Medulla oblongata (tissue), 1 donor: ENCODE measurements at regions not wholly inside any gene's neighbourhood (a gene's known extent, or its start where the extent isn't known, plus 50 kb on each side); places are given as distances from the start of the nearest gene placed in this dataset.
A peak's percentile ranks its signal among the peaks of the same experiment; 100 is the strongest.

Experiments
- DNase-seq: peaks from one replicate; pipeline ENCODE4 v3.0.0-alpha.2; 2015; ENCODE audit errors: extremely low spot score

DNA sequence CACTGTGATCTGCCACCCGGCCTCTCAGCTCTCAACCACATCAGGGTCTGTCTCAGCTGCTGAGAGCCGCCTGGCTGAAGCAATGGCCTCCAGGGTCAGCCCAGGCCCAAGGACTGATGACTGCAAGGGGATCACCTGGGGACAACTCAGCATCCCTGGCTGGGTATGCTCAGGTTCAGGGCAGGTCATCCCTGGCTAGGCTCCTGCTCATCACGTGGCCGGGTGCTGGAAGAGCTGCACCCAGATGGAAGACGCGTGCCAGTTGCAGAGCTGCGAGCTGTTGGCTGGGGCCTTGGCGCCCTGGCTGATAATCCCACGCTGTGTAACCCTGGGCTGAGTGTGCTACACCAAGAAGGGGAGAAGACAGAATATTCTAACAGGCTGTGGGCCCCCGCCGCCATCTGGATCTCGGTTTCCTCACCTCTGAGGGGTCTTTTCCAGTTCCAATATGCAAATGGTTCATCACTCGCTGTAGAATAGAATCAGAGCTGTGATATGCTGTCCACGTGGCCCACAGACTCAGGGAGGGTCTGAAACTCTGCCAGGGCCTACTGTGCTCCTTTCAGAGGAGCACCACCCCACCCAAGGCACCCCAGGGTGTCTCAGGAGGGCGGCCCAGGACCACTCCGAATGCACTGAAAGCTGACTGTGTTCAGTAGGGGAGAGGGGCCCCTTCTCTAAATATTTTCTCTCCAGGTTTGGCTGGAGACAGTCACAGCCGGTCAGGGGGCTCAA, 338.8 kb downstream of the BCOR start:
- DNase-seq: no peak

DNA sequence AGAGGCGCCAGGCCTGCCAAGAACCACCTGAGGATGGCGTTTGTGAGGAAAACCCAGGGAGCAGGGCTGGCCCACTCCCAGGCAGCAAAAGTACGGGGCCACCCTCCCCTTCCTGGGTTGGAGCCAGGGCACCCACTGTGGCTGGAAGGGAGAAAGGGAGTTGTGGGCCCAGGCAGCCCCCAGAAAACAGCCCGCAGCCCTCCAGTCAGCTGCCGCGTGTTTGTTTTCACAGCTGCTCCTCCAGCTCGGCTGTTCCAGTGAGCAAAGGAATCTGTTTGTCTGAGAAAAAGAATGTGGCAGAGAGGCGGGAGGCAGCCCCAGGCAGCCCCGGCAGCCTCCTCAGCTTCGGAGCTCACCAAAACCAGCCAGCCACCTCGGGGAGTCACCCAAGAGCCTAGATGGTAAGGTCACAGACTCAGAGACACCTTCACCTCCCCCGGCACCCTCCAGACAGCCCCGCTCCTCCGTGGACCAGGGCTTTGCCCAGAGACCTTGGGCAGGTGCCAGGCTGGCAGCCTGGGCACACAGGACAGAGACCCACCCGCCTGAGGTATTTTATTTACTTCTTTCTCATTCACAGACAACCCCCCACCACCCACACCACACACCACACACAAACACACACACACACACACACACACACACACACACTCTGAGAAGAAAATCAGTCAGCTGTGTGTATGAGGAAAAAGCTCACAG, 338.1 kb downstream of the BCOR start:
- DNase-seq: peak; percentile 26

DNA sequence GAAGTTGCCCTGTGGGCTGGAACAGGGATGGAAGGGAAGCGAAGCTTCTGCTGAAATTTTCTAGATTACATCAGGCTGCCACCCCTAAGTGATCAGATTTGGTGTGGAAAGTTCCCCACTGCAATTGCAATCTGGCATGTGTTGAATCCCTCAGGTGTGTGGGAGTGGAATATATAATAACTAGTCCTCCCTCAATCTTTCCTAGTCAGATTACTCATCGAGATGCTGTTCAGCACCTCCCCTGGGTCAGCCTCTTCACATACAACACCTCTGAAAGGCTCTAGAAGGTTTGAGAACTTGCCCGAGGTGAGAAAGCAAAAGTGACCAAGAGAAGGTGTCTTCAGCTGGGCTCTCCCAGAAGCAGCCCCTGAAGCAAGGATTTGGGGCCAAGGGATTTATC, 336.8 kb downstream of the BCOR start:
- DNase-seq: no peak

DNA sequence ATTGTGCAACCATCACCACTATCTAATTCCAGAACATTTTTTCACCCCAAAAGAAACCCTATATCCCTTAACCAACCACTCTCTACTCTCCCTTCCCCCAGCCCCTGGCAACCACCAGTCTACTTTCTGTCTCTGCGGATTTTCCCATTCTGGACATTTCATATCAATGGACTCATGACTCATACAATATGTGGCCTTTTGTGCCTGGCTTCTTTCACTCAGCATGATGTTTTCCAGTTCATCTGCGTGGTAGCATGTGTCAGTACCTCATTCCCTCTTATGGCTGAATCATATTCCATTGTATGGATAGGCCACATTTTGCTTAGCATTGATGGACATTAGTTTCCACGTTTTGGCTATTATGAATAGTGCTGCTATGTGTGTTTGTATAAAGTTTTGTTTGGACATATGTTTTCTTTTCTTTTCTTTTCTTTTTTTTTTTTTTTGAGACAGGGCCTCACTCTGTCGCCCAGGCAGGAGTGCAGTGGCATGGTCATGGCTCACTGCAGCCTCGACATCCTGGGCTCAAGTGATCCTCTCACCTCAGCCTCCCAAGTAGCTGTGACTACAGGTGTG, 335.4 kb downstream of the BCOR start:
- no peak for DNase-seq

DNA sequence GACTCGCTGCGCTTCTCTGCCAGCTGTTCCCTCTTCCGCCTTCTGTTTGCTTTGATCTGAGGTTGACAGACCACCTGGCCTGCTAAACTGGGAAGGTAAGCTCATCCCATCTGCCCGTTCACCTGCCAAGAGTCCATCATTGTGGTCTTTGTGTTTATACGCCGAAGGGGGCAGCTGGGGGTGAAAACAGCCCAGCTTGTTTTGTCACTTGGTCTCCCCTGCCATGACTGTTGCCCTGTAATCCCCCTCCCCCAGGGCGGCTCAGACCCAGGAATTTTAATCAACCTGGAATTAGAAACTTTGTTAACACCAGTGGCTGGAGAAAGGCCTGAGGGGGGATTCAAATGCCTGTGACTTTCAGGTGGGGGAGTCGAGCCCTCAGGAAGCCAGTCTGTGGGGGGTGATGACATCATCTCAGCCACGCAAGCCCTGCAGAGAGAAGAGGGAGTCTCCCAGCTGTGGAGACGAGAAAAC, 333.3 kb downstream of the BCOR start:
- DNase-seq: no peak

DNA sequence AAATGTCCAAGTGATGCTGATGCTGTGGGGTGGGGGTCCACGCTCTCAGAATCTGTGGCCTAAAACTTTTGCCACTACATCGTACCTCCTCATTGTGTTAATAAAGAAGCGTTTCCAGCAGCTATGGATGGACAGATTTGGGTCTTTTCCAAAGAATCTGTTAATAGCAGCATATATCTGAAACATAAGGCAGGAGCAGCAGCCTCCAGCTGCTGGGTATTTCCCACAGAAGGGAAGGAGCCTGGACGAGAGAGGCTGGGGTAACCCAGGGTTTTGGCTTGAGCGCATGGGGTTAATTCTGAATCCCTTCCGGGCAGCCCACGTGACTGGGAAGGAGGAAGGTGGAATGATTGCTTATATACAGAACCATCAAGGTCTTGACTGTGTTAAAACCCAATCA, 332.4 kb downstream of the BCOR start:
- no peak for DNase-seq

DNA sequence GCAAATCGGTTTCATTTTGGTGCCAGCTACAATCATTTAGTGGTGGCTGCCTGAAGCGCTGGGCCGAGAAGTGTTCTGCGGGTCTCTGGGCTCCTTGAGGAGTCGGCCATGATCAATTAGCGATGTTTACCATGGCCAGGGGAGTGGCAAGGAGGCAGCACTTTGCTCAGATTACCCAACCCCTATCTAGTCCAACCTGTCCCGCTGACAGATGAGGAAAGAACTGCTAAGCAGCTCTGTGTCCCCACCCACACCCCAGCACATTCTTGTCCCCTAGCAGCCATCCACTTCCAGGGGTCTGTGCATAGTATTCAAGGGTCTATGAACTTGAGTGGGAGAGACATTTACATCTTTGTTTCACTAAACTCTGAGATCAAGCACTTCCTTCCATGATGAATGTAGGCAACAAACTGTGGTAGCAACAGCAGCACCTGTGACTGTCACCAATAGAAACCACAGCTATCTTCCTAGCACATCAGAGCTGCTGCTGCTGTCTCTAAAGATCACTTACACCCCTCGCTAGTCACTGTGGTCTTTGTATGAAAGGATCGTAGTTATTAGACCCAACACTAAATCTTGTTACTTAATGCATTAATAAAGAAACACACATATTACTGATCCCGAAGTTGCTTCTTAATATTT, 331.6 kb downstream of the BCOR start:
- no peak for DNase-seq

DNA sequence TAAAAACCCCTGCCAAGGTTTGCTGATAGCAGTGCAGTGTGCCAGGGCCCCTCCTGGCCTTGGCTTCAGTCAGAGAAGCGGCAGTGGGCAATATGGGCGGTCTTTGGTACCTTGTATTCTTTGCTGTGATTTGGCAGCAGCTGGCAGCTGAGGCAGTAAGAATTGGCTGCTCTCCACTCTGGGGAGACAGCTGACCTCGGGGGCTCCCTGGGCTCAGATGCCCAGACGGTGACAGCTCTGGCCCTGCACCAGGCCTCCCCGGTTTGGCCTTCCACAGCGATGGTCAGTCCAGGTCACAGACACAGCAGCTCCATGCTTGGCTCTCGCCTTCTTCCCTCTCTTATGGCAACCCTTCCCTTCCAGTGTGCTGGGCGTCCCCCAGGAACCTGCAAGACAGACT, 330.9 kb downstream of the BCOR start:
- no peak for DNase-seq

DNA sequence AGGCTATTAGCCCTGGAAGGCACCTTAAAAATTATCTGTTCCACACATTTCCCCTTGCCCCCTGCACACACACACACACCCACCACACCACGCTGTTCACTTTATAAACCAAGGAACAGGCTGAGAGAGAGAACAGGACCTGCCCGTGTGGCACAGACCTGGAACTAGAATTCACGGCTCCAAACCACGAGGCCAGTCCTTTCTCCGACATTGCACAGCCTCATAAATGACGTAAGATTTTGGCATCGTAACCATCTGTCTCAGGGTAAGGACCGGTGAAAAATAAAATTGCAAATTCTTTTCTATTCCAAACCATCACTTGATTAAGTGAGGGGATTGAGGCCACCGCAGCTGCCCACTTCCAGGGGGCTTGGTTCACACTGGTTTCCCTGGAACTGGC, 330.3 kb downstream of the BCOR start:
- DNase-seq: no peak

DNA sequence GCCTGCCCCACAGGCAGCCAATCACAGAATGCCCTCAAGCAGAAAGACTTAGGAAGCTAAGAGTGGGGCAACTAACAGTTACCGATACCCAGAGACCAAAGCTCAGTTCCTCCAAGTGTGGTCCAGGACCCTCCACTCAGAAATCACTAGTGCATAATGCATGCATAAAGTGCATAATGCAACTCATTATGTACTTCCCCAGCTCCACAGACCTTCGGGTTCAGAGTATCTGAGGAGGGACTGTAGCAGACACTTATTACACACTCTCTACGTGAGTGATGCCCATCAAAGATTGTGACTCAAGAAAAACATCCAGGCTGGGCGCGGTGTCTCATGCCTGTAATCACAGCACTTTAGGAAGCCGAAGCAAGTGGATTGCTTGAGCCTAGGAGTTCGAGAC, 328.0 kb downstream of the BCOR start:
- no peak for DNase-seq

DNA sequence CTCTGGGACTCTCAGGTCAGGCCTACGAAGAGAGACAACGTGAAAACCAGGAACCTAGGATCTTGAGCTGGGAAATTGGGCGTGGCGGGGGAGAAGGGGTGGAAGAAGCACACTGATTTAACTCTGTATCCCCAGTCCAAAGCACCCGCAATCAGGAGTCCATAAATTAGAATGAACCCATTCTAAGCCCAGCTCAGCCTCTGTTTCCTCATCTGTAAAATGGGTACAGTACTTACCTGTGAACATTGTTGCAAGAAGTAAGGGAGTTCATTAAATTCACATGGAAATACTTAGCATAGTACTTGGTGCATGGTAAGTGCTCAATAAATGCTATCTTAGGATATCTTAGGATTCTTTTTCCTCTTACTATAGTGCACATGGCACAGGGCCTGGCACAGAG, 326.7 kb downstream of the BCOR start:
- no peak for DNase-seq

DNA sequence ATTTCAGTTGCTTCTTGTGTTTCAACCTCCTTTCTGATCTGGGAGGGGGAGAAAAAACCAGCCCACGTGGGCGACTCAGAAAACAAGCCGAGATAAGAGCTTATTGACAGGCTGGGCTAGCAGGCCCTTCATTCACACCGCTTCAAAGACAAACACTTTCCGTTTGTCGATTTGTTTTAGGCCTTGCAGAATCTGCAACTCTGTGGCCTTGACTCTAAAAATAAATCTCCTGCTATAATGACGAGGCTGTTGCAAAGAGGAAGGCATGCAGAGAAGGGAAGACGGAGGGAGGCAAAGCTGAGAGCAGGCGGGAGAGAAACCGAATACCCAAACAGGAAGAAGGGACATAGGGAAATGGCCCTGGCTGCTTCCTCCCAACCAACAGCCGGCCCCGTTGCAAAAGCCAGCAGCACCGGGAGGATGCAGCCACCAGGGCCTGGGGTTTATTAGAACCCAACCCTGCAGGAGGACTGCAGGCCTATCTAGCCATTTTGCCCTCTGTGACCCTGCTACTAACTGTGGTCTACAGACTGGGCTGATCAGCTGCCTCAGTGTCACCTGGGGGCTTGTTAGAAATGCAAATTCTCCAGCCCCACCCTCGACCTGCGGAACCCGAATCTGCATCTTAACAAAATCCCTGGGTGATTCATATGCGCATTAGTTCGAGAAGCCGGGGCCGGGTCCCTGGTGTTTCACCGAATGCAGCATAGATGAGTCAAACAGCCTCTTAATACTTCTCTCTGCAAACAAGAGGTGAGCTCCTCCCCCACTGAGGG, 325.5 kb downstream of the BCOR start:
- peak; percentile 33 for DNase-seq

DNA sequence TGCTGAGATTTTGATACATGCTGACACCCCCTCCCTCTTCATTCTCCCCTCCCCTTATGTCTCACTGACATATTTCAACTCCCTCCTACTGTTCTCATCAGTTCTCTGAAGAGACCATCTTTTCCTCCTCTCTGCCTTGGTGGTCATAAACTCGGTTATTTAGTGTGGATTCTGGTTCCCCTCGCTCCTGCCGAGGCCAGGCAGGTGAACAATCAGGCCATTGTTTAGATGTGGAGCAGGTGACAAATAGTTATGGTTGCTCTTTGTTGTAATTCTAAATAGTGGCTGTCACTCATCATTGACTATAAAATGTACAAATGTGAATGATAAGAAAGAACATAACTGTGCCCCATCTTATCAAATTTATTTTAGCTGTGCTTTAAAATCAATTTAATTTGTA, 324.6 kb downstream of the BCOR start:
- no peak for DNase-seq

DNA sequence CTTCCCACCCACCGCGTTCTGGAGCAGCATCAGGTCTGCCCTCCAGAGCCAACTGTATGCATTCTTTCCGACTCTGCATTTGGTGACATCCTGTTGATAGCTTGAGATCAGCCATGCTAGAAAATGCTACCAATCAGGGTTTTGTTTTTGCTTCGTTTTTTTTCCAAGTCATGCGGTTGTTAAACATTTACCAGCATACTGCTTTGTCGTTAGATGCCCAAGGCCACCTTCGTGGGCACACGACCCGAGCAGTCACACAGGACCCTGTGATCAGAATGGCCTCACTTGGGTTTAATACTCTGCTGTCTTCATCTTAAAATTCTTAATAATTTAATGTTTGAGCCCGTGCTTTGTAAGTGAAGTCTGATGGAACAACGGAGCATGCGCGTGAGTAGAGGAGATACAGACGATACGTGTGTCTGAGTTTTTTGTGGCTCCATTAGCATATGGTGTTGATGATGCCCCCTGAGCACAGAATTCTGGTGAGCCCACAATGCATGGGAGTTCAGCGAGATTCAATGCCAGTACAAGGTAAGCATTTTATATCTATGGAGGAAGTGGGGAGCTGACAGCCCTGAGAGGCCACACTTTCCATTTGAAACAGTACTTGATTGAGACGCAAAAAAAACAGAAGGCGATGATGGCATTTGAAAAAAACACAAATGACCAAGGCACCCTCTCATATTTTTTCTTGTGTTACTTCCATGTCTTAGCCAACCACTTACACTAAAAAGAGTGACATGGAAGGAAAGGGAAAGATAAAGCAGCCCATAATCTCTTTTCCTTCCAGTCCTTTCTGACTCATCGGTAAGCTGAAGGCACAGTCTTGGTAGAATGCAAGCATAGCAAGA, 323.6 kb downstream of the BCOR start:
- no peak for DNase-seq

DNA sequence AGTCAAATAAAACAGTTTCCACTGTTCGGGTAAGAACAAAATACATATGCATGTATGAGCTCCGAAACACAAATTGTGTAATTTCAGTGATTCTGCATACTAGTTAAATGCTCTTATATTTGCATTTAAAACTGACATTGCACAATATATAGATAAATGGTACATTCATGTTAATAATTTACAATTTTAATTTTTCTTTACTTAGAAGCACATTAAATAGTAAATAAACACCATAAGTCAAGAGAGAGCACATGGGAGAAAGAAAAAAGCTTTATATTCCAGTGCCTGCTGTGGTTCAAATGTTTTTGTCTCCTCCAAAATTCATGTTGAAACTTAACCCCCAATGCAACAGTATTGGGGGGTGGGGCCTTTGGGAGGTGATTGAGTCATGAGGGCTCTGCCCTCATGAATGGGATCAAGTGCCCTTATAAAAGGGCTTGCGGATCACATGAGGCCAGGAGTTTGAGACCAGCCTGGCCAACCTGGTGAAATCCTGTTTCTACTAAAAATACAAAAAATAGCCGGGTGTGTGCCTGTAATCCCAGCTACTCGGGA, 322.9 kb downstream of the BCOR start:
- DNase-seq: no peak

DNA sequence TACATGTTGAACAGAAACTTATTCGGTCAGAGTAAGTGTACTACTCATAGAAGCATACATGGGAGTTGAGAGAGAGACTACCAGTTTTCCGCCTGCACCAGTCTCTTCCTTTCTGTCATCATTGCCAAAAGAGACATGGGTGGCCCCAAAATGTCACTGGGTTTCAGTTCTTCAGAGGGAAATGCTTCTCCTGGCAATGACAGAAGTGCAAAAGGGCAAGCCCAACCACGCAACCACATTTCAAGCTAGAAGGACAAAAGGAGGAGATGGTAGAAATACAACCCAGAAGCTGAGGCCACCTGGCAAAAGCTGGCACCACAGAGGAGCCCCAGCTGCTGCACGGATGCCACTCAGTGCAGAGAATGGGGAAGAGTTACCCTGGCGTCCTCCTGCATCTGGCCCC, 320.1 kb downstream of the BCOR start:
- DNase-seq: no peak

DNA sequence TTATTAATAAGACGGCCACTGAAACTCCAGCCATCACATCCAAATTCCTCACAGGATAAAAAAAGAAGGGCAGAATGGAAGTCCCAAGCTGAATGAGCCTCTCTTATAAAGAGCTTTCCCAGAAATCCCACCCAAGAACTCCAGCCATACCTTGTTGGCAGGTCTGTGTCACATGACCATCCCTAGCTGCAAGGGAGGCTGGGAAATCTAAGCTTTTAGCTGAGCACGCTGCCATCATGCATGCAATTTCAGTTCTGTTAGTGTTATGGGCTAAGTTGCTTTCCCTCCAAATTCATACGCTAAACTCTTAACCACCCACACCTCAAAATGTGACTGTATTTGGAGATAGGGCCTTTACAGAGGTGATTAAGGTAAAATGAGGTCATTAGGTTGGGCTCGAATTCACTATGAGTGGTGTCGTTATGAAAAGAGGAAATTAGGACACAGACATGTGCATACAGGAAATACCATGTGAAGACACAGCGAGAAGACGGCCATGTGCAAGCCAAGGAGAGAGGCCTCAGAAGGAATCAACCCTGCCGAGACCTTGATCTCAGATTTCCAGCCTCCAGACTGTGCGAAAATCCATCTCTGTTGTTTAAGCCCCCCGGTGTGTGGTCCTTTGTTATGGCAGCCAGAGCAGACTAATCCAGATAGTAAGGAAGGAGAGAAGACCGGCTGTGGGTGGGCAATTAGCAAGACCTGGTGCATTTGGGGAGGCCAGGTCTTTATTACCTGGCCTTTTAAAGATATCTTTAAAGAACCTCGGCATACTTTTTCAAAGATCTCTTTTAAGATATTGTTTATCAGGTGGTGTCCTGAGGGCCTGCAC, 317.6 kb downstream of the BCOR start:
- DNase-seq: no peak

DNA sequence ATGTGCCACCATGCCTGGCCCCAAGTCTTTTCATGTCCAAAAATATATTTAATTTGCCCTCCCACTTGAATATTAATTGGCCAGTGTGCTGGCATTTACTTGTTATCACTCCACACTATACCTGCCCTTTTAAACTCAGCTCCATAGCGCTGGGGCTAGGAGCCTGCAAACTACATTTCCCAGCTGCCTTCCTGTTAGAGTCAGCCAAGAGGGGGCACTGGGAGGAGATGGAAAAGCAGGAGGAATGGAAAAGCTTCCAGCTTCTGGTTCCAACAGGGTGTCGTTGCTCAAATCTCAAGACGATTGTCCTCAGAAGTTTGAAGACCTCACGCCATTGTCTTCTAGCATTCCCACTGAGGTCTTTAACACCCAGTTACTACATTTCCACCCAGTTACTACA, 315.5 kb downstream of the BCOR start:
- no peak for DNase-seq

DNA sequence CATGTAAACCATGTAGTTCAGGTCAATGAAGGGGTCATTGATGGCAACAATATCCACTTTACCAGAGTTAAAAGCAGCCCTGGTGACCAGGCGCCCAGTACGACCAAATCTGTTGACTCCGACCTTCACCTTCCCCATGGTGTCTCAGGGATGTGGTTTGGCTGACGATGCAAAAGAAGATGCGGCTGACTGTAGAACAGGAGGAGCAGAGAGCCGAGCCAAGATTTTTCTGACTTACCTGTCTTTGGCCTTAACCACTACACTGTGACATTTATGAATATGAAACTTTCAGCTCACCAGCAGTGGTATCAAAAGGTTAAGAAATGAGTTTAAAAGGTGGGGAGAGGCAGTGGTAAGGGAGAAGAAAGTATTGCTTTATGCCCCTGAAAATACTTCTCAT, 309.8 kb downstream of the BCOR start:
- no peak for DNase-seq

DNA sequence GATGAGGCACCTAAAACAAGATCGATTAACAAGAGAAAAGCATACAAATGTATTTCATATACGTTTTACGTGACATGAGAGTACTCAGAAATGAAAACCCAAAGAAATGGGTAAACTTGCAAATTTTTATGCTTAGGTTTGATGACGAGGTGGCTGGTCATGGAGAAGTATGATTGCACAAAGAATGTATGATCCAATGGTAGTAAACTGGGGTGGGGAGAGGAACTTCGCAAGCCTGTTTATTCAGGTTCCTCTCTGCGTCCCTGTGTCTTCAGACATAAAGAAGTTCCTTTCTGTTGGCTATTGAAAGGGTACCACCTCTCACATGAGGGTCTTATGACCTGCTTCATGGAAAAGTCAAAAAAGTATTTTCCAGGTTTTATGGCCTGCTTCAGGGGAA, 309.2 kb downstream of the BCOR start:
- DNase-seq: no peak
